ENCODE measurements at regions not wholly inside any gene's neighbourhood (a gene's known extent, or its start where the extent isn't known, plus 50 kb on each side); places are given as distances from the start of the nearest gene placed in this dataset.
"Not testable (repeated sequence)": the region's sequence is repeated elsewhere in the genome, so short reads cannot be mapped to it uniquely, and the experiment has no call there.

DNA sequence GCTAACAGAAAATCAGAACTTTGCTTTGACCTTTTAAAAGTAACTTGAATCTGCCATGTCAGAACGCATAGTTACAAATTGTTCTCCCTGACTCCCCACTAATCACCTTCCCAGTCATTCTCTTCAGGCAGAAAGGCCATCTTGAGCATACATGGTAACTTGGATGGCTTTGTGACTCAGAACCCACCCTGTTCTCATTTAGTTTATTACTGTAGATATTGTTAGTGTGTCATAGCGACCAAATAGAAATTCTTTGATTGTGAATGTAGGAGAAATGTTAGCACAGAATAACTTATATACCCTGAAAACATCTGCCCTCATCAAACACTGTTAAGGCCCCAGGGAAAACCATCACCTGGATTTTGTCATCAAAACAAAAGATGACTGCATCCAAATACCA is 382.0 kb downstream of the MAGEB5 start:
- no peak for DNase-seq (ENCODE audit: low spot score)

DNA sequence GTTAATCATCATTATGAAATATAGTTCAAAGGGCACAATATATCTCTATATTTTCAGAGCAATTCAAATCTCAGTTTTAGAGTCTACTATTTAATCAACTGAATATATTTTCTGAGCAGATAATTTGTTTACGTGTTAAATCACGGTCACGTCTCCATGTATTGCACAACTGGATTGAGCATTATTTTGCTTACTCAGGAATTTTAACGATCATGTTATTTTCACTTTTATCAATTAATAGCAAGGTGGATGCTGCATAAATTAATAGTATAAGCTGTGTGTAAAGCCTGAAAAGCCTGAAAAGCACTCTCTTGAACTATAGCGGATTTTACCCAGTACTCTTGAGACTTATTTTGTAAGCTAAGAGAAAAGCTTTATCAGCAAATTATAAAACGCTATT is 374.9 kb downstream of the MAGEB5 start:
- no peak for DNase-seq (ENCODE audit: low spot score)

DNA sequence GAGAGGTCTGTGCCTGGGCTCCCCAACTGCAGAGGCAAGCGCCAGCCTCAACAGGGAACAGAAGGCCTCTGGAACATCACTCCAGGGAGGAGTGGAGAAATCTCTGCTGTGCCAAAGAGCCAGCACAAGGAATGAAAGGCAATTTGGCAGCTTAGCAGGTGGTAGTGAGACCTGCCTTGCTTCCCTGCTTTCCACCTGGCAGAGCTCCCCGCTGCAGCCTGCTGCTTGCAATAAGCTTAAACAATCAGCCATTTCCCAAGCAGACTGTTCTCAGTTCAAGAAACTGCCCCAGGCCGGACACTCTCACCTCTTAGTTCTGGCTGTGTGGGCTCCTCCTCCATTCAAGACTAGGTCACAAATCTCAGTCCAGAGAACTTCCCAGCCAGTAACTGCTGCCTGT is 370.6 kb downstream of the MAGEB5 start:
- no peak for DNase-seq (ENCODE audit: low spot score)

DNA sequence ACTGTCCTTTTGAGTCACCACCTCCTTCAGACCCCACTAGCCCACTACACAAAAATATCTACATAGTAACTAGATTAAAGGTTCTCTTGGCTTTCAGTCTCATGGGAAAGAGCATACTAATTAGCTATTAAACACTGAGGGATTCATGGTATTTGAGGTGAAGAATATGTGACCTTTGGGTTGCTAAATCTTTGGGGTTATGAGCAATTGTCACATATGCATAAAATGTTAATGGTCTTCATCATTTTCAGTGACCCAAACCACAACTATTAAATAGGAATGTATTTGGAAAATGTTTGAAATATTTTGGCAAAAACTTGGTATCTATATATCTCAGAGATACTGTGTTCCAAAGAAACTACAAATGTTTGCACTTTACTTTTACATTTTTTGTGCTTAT is 365.1 kb downstream of the MAGEB5 start:
- DNase-seq (ENCODE audit: low spot score): no peak

DNA sequence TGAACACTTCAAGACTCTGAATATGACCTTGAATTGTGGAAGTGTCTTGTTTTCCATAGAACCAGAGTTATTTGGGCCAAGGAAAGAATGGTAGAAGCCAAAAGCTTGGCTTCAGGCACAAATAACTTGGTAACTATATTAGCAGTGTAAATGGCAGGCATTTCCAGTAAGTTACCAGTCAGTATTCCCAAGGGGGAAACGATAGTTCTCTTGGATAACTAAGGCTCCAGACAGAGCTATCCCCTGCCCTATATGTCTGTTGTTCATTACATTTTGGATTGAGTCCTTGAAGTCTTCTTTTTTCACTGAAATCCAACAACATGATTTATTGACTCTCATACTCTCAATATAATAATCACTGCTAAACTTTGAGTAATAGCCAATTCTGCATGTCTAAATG is 364.1 kb downstream of the MAGEB5 start:
- no peak for DNase-seq (ENCODE audit: low spot score)

DNA sequence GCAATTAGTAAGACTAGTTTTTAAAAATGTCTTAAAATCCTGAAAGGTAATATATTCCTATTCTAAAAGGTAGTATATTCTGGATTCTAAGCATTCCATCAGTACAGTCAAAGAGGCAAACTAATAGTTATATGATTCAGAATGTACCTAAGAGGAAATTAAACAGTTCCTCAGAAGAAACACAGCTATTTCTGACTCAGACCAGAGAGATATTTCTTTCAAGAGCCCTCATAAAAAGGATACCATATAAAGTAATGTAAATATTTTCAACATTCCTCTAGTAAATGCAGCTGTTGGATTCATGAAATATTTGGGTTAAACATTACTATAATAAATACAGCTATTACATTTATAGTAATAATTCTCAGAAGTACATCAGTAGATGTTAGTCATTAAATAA is 358.3 kb downstream of the MAGEB5 start:
- no peak for DNase-seq (ENCODE audit: low spot score)

DNA sequence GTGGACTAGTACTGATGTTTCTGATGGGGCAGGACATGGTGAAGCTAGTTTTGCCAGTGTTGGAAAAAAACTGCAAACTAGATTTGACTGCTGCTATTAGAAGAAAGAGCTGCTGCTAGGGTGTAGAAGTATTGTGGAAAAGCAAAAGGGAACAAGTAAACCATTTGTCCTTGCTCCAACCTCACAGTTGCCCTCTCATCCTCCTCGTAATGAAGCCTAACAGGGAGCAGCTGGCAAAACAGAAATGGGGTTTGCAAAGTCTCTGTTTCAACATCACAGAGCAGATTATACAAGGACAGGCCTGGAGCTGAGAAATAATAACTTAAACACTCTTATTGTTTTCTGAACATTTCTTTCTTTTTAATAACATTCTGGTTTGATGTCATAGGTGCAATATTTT is 346.2 kb downstream of the MAGEB5 start:
- DNase-seq (ENCODE audit: low spot score): no peak

DNA sequence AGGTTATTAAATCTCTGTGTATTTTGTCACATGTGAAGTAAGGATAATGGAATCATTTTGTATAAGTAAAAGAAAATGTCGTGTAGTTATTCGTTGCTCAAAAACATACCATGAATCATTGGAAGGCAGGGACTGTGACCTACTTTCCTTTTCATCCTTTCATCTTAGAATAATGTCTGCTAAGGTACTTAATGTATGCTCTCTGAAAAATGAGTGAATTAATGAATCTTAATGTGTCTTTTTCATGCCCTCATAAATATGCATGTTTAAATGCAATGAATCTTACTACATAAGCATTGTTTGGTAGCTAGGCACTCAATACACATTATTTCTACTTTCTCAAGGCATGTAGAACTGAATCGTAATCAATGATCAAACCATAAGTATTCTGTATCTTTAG is 343.9 kb downstream of the MAGEB5 start:
- no peak for DNase-seq (ENCODE audit: low spot score)

DNA sequence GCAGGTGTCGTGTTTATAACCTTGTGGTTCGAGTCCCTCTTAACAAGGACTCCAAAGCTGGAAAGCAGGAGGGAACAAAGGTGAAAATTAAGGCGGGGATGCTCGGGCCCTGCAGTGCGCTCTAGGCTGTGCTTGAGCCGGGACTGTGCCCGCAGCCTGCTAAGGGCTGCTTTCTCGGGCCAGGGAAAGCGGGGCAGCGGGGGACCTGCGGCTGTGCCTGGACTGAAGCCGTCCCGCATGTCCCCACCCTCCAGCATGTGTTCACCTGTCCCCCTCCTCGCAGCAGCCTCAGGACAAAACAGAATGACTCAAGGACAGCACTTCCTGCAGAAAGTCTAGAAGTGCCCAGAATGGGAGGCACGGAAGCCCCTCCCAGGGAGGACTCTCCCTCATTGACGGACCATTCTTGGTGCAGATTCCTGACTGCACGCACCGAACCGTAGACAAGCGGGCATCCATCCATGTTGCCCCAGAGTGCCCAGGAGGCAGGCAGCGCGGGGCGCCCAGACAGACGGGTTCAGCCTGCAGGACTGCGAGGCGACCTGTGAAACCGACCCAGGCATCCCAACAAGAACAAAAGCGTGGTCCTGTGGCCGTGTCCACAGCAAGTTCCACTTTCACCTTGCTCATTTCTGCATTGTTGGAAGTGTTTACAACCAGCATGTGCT is 342.9 kb downstream of the MAGEB5 start:
- no peak for DNase-seq (ENCODE audit: low spot score)

DNA sequence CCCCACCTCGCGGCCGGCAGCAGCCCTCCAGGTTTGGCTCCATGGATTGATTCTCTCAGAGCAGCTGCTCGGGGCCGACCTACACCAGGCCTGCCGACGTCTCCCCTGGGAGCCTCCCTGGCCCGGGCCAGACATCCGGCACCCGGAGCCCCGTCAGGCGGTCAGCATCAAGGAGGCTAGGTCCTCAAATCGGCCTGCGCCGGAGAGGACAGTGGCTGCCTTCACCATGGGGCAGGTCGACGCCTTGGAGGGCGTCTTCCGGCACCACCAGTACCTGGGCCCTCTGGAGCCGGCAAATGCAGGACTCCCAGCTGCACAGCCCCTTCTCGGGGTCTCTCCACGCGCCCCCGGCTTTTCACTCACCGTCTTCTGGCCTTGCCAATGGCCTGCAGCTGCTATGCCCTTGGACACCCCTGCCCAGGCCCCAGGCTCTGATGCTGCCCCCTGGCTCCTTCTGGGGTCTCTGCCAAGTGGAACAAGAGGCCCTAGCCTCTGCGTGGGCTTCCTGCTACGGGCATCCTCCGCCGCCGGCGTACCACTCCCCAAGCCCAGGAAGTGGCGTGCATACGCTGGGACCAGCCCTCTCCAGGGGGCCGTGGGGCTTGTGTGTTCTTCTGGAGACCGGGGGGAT is 341.8 kb downstream of the MAGEB5 start:
- DNase-seq (ENCODE audit: low spot score): no peak

DNA sequence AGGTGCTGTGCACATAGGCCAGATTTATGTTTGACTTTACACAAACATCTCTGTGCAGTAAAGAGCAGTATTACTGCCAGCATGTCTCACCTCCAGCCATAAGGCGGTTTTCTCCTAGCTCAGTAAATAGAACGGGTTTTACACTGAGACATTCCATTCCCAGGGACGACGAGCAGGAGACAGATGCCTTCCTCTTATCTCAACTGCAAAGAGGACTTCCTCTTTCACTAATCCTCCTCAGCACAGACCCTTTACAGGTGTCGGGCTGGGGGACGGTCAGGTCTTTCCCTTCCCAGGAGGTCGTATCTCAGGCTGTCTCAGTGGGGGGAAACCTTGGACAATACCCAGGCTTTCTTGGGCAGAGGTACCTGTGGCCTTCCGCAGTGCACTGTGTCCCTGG is 309.8 kb downstream of the MAGEB5 start:
- DNase-seq (ENCODE audit: low spot score): not testable (repeated sequence)

DNA sequence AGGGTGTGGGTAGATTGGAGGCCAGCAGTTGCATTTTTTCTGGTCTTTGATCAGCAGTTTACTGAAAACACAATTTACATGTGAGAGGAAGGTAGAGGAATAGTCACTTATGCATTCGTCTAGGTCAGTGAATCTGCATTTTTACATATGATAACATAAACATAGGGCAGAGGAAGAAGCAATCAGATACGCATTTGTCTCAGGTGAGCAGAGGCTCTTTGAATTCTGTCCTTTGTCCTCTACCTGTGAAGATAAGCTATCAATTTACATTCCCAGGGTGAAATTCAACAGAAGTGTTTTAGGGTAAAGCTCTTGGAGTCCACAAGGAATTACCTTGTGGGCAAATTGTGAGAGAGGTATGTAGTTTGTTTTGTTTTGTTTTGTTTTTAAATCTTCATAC is 306.5 kb downstream of the MAGEB5 start:
- no peak for DNase-seq (ENCODE audit: low spot score)

DNA sequence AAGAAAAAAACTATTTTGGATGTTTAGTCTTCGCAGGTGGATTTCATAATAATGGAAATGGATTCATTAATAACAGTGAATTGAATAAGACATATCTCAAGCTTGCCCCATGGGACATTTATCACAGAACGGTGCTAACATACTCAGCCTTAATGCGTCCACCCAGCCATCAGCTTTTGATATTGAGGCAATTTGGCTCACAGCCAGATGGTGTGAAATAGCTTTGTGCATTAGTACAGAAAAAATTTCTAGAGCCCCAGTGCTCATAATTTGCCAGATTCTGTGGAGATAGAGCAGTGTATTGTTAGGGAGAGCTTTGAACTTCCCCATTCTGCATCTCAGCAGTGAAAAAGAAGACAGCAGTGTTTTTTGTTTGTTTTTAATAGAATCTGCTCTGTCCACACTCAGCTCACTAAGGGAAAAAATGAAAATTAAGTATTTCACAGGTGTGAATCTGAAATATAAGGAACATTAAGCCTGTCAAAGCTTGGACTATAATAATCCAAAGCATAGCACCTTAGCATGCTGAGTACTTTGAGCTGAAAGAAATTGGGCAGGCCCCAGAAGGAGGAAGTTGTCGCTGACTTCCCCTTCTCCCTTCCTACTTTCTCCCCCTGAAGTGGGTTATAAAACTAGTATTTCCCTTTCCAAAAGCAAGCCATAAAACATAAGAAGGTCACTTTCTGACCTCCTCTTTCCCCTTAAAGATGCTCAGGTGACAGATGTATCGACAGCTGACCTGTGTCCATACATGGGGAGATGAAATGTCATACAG is 295.8 kb downstream of the MAGEB5 start:
- DNase-seq (ENCODE audit: low spot score): no peak

DNA sequence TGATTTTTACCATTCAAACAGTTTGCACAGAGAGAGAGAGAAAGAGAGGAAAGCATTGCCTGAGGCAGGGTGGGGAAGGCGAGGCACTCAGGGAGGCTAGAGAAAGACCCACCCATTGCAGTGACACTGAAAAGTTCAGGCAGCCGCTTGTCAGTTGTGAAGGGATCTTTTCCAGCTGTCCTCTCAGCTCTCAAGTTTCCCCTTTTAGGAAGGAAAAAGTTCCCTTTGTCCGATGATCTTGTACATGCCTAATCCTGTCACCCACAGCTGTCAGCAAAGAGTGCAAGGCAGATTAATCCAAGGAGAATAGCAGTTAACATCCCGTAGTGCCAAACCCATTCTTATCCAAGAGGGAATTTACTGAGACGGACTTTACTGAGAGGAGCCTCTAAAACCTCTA is 255.0 kb downstream of the MAGEB5 start:
- no peak for DNase-seq (ENCODE audit: low spot score)

DNA sequence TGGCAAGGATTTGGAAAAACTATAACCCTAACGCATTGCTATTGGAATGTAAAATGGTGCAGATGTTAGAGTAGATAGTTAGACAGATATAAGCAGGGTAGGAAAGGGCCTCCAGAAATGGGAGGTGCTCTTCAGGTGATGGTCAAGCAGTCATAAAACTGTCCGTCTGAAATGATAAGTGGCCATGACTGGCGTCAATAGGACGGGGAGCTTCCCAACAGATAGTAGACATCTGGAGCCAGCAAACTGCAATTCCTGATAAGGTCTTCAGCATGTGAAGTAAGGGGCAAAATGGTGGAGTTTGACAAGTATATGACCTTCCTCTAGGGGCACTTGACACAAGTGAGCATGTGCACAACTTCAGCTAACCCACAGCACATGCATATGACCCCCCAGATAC is 250.4 kb downstream of the MAGEB5 start:
- DNase-seq (ENCODE audit: low spot score): no peak

DNA sequence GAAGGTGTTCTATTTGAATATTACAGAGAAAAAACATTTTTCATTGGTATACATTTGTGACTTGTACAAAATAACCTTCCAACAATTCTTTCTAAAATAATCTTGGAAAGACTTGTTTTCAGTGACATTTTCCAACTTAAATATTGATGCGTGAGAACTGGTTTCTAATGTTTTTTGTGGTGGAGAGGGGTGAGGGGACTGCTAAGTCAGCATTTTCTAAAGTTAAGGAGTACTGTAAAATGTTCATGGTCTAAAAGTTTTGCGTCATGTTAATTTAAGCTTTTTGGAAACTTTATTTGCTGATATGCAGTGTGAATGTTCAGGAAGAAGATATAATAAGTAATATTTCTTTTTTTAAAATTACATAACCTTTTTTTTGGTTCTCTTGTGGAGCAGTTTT is 229.3 kb downstream of the MAGEB5 start:
- no peak for DNase-seq (ENCODE audit: low spot score)

DNA sequence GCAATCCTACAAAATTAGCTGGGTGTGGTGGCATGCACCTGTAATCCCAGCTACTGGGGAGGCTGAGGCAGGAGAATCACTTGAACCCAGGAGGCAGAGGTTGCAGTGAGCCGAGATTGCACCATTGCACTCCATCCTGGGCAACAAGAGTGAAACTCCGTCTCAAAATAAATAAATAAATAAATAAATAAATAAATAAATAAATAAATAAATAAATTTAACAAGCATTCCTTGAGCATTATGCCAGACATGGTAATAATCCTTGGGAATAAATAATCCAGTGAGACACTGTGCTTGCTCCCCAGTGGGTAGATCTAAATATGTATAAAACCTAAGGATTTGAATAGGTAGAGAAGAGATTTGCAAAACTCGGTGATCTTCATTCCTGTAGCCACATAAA is 228.4 kb downstream of the MAGEB5 start:
- DNase-seq (ENCODE audit: low spot score): not testable (repeated sequence)

DNA sequence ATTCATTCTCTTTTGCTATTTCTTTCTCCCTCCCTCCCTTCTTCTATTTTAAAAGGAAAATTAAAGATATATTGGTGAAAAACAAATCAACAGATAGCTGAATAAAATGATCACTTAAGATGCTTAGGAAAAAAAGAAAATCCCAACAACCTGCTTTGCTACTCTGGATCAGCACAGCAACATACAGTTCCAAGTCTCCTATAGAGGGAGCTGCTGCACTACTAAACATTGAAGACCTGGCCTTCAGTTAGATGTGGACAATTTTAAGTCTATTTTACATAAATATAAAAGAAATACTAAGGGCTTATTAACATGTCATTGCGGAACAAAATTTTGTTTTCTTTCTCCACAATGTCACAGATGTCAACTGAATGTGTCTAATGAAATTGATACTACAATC is 226.4 kb downstream of the MAGEB5 start:
- no peak for DNase-seq (ENCODE audit: low spot score)

DNA sequence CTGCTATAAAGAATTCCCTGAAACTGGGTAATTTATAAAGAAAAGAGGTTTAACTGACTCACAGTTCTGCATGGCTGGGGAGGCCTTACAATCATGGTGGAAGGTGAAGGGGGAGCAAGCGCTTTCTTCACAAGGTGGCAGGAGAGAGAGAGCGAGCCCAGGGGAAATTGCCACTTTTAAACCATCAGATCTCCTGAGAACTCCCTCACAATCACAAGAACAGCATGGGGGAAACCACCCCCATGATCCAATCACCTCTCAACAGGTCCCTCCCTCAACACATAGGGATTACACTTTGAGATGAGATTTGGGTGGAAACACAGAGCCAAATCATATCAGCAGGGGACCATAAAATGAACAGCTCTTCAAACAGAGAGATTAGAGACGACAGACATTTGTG is 198.6 kb downstream of the MAGEB5 start:
- DNase-seq (ENCODE audit: low spot score): no peak

DNA sequence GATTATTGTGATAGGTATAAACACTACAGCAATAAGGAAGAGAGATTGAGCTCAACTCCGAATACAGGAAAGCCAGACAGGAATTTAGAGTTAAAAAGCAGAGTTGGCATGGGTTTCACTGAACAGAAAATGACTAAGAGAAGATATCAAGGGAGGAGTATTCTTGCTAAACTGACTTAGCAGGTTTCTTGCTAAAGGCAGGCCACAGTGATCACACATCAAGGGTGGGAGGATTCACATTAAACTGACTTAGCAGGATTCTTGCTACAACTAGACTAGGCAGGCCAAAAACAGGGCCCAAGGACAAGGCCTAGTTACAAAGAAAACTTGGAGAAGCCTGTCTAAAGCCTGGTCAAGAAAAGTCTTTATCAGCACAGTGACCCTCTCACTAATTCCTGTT is 195.1 kb downstream of the MAGEB5 start:
- DNase-seq (ENCODE audit: low spot score): no peak

DNA sequence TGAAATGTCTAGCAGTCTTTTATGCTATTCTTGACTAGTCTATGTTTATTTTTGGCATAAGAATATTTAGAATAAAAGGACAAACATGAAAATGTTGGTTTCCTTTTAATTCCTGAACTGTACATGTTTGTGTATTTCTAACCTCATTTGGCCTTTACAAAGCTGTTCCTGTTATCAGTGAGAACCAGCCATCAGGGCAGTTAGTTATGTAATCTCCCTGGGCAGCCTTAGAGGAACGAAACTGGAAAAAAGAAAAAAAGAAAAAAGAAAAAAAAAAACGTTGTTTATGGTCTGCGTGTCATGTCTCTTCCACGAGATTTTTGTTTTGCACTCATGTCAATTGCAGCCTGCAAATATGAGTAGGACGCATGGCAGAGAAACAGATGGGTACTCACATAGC is 193.7 kb downstream of the MAGEB5 start:
- no peak for DNase-seq (ENCODE audit: low spot score)

DNA sequence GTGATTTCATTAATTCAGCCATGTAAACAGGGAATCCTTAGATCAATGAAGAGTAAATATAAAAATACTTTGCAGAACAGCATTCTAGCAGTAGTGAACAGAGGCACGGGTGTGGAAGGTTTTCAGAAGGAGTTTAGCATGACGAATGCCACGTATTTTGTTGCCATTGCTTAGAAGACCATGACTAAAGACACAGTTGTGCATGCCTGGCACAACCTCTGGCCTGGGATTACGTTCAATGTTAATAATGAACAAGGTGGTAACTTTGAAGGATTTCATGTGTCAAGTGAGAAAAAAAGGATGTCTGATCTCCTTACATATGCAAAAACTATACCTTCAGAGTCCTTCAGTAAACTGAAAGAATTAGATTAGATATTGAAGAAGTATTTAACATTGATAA is 171.9 kb downstream of the MAGEB5 start:
- no peak for DNase-seq (ENCODE audit: low spot score)

DNA sequence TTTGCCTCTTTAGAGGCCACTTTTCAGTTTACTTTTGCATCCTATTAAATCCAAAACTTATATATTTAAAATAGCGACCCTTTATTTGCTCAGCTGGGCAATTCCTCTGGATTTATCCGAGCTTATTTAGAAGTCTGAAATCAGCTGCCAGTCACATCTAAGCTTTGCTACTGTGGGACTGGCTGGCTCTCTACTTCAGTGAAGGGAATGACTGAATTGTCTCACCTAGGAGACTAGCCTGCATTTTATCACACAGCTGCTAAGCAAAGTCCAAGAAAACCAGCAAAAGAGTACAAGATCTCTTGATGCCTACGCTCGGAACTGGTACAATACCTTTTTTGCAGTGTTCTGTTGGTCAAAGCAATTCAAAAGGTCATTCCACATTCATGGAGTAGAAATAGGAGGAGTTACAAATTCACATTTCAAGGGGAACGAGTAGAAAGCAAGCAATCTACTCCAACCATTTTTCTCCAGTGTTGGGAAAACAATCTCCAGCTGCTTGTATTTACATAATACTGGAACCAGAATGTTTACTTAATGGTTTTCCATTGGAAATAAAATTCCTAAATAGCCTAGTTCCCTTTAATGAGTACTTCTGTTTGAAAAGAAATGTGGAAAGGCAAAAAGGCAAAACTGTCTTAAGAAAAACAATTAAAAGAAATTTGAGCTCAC is 160.2 kb downstream of the MAGEB5 start:
- DNase-seq (ENCODE audit: low spot score): no peak

Data from germinal center (tissue), 1 donor.